GM12878 (cell line): ENCODE measurements at regions not wholly inside any gene's neighbourhood (a gene's known extent, or its start where the extent isn't known, plus 50 kb on each side); places are given as distances from the start of the nearest gene placed in this dataset.

Source experiments
- ATAC-seq: fragments of 200-7000 bp; cut with Tn5 transposase; 3 replicates; pipeline ENCODE4 v1.9.1; 2020; ENCODE audit warnings: mild to moderate bottlenecking, moderate library complexity
- BruUV-seq: library from RNA; stranded (reverse); fragments of 400-500 nt; replicated peaks from 2 replicates; lab custom pipeline; 2021; lab: Mats Ljungman, UMichigan
- CTCF ChIA-PET: fragments of 300-600 bp; sonication (Branson Sonifier 250); formaldehyde crosslinking; extraction: SDS; loops from one replicate; lab custom pipeline; 2021; ENCODE audit warnings: inconsistent platforms; lab: Yijun Ruan, JAX
- POLR2A ChIA-PET: fragments of 350-600 bp; formaldehyde crosslinking; extraction: SDS; loops from one replicate; lab custom pipeline; 2021; ENCODE audit warnings: inconsistent platforms; lab: Charles Lee
- RAD21 ChIA-PET: fragments of 300-600 bp; sonication (Branson Sonifier 250); formaldehyde crosslinking; loops from one replicate; lab custom pipeline; 2023; ENCODE audit warnings: antibody characterized with exemption; ENCODE audit not compliant: unreplicated experiment; lab: Charles Lee
- SMC1A ChIA-PET: fragments of 300-600 bp; sonication (Branson Sonifier 250); formaldehyde crosslinking; loops from one replicate; lab custom pipeline; 2023; ENCODE audit not compliant: unreplicated experiment, uncharacterized antibody; lab: Charles Lee
- DNase-seq: peaks from one replicate; pipeline ENCODE4 v3.0.0-alpha.2; 2011; ENCODE audit warnings: low read depth, low spot score
- FAIRE-seq: peaks from 3 replicates; lab custom pipeline; 2011; peaks lifted over from hg19 to GRCh38; lab: Jason Lieb, UNC
- H2AFZ ChIP-seq: 2 replicates; pipeline ENCODE4 v1.6.0; 2011; ENCODE audit warnings: low read depth, low read length, control low read depth; ENCODE audit not compliant: control insufficient read depth
- H3K27ac ChIP-seq: 2 replicates; pipeline ENCODE4 v1.5.1; 2011; ENCODE audit warnings: control low read depth; ENCODE audit not compliant: control insufficient read depth, insufficient read depth
- H3K27me3 ChIP-seq, 2 experiments: replicated peaks in 1 of 2; 2 replicates each; pipeline versions ENCODE4 v1.6.0 to v1.6.1; 2011; ENCODE audit warnings: low read length in 1 of 2; ENCODE audit not compliant: control insufficient read depth in 2 of 2, insufficient read depth in 2 of 2
- H3K36me3 ChIP-seq, 2 experiments: 2 replicates each; pipeline ENCODE4 v1.5.1; 2011; ENCODE audit warnings: low read length in 1 of 2; ENCODE audit not compliant: control insufficient read depth in 2 of 2, insufficient read depth in 2 of 2
- H3K4me1 ChIP-seq: 2 replicates; pipeline ENCODE4 v1.6.1; 2011; ENCODE audit warnings: mild to moderate bottlenecking, low read length, moderate library complexity, mixed read lengths; ENCODE audit not compliant: control insufficient read depth, insufficient read depth
- H3K4me2 ChIP-seq: 2 replicates; pipeline ENCODE4 v1.6.0; 2011; ENCODE audit warnings: control low read depth; ENCODE audit not compliant: control insufficient read depth, insufficient read depth
- H3K4me3 ChIP-seq: fragments of 200-600 bp; sonication (generic); 2 replicates; pipeline ENCODE4 v1.5.1; 2016
- H3K79me2 ChIP-seq: 2 replicates; pipeline ENCODE4 v1.6.0; 2011; ENCODE audit warnings: low read length; ENCODE audit not compliant: control insufficient read depth, insufficient read depth
- H3K9ac ChIP-seq: 2 replicates; pipeline ENCODE4 v1.8.0; 2011; ENCODE audit warnings: low read length, control low read depth, mixed read lengths; ENCODE audit not compliant: control insufficient read depth, insufficient read depth
- H3K9me3 ChIP-seq: replicated peaks from 3 replicates; pipeline ENCODE4 v1.5.1; 2011; ENCODE audit warnings: mild to moderate bottlenecking, low read length; ENCODE audit not compliant: control insufficient read depth, insufficient read depth
- H4K20me1 ChIP-seq: 2 replicates; pipeline ENCODE4 v1.6.0; 2011; ENCODE audit not compliant: control insufficient read depth, insufficient read depth
- CBFB ChIP-seq: IDR thresholded peaks from 2 replicates; pipeline ENCODE4 v1.6.1; 2016; ENCODE audit warnings: antibody characterized with exemption, low read depth
- CBX3 ChIP-seq: fragments of 200-600 bp; sonication (generic); IDR thresholded peaks from 2 replicates; pipeline ENCODE4 v1.6.1; 2016; ENCODE audit warnings: low read depth, borderline replicate concordance
- FOXK2 ChIP-seq: fragments of 450-650 bp; IDR thresholded peaks from 2 replicates; pipeline ENCODE4 v1.6.1; 2017; ENCODE audit warnings: mild to moderate bottlenecking, moderate library complexity
- FOXM1 ChIP-seq: IDR thresholded peaks from 2 replicates; pipeline ENCODE4 v1.6.1; 2012; ENCODE audit warnings: low read depth, mild to moderate bottlenecking, inconsistent platforms, low read length, moderate library complexity
- MTA3 ChIP-seq: IDR thresholded peaks from 2 replicates; pipeline ENCODE4 v1.6.1; 2012; ENCODE audit warnings: low read length, inconsistent platforms, borderline replicate concordance
- SREBF2 ChIP-seq: IDR thresholded peaks from 2 replicates; pipeline ENCODE4 v1.6.1; 2012; ENCODE audit warnings: mild to moderate bottlenecking, low read length
- ZBED1 ChIP-seq: IDR thresholded peaks from 2 replicates; pipeline ENCODE4 v1.6.1; 2016; ENCODE audit warnings: borderline replicate concordance
- WGBS: methylation state at CpG from one replicate; pipeline ENCODE4 v1.1.6; 2016; ENCODE audit warnings: low lambda C conversion rate; ENCODE audit not compliant: insufficient replicate concordance, insufficient coverage; ENCODE audit errors: missing lambda C conversion rate; 5-methylcytosine and 5-hydroxymethylcytosine counted together
- in situ Hi-C: fragments of 300-500 bp; cut with MboI; formaldehyde crosslinking; loops from 9 replicates; pipeline ENCODE4 v1.14.3; 2018; ENCODE audit warnings: mixed read lengths
- intact Hi-C: fragments of 100-400 bp; cut with micrococcal nuclease; formaldehyde crosslinking; loops from one replicate; pipeline ENCODE4 v1.14.2; 2022; ENCODE audit not compliant: unreplicated experiment
- TF ChIP-seq, protein P1 (sequence below): IDR thresholded peaks from 2 replicates; pipeline ENCODE4 v1.6.1; 2012; ENCODE audit warnings: low read depth, low read length, improper control_type of control experiment
- TF ChIP-seq, protein P2 (sequence below): IDR thresholded peaks from 2 replicates; pipeline ENCODE4 v1.6.1; 2012; ENCODE audit warnings: low read depth, low read length, improper control_type of control experiment
- TF ChIP-seq, protein P3 (sequence below): fragments of 450-650 bp; IDR thresholded peaks from 2 replicates; pipeline ENCODE4 v1.6.1; 2016; ENCODE audit warnings: mild to moderate bottlenecking
- TF ChIP-seq, protein P4 (sequence below): fragments of 450-650 bp; IDR thresholded peaks from 2 replicates; pipeline ENCODE4 v1.6.1; 2018; ENCODE audit warnings: borderline replicate concordance, mild to moderate bottlenecking; ENCODE audit not compliant: partially characterized antibody

DNA sequence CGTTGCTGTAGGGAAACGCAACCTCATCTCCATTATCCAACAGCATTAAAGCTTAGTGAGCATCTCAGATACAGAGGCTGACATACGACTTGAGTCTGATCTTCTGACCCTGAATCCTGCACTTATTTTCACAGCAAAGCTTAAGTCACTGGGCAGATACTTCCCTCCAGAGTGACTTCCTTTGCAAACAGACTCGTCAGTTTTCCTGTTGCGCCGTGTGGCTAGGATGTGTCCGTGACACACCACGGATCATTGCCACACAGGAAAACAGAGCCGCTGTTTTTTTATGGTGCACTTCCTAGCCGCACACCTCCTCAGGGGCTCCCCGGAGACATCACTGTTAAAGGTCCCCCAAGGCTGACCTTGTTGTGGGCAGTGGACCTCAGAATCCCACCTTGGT lies 94.9 kb upstream of the MKI67 start:
- no peak for ATAC-seq
- Histone ChIP-seq H3K27me3 (peaks cover 3 to 5% of the 10 kb centered on the region in 2 experiments), H3K9me3 (no peaks in the 10 kb centered on the region), H4K20me1 (no peaks in the 10 kb centered on the region), H3K27ac (no peak overlapping the region), H3K4me2 (no peak overlapping the region), H3K4me1 (no peaks in the 10 kb centered on the region), H3K79me2 (no peaks in the 10 kb centered on the region), H2AFZ (no peak overlapping the region), H3K36me3 (no peaks in the 10 kb centered on the region), H3K4me3 (no peak overlapping the region), H3K9ac (no peak overlapping the region)
- BruUV-seq: no TSS peak
- POLR2A ChIA-PET: no interaction called here
- RAD21 ChIA-PET: no interaction called here
- FAIRE-seq: no peak
- intact Hi-C loops (no loop called here), in situ Hi-C loops (no loop called here)
- SMC1A ChIA-PET: no interaction called here
- 14% methylated on average over 11 of the region's 11 CpGs for WGBS
- CTCF ChIA-PET: interaction anchor here (2.6 kb wide), 1 partner anchor 9 kb away, joined by 12 read pairs; no protein-coding TSS in a partner anchor
- TF ChIP-seq MTA3 (no peak), FOXK2 (no peak), CBFB (no peak)
- TF ChIP-seq, protein P1, sequence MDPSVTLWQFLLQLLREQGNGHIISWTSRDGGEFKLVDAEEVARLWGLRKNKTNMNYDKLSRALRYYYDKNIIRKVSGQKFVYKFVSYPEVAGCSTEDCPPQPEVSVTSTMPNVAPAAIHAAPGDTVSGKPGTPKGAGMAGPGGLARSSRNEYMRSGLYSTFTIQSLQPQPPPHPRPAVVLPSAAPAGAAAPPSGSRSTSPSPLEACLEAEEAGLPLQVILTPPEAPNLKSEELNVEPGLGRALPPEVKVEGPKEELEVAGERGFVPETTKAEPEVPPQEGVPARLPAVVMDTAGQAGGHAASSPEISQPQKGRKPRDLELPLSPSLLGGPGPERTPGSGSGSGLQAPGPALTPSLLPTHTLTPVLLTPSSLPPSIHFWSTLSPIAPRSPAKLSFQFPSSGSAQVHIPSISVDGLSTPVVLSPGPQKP: no peak
- TF ChIP-seq, all 136 proteins: peak for 0
- DNase-seq: no peak

DNA sequence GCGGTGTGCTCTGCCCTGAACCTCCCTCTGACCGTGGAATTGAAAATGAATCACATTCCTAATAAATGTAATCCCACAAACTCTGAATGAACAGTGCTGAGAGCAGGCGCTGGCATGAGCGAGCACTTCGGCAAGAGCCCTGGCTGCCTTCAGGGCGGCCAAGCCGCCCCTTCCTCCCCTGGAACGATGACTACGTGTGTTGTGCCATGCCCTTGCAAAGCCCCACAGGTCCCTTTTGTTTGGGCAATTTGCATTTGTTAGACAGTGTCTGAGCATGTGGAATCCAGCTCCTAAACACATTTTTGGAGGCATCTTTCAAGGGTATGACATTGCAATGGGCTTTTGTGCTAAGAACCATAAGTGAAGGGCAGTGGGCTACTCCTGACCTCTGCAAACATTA lies 95.6 kb upstream of the MKI67 start:
- Histone ChIP-seq H3K4me3 (no peak overlapping the region), H2AFZ (no peak overlapping the region), H3K27ac (no peak overlapping the region), H3K79me2 (no peaks in the 10 kb centered on the region), H3K36me3 (no peaks in the 10 kb centered on the region), H3K9me3 (no peaks in the 10 kb centered on the region), H4K20me1 (no peaks in the 10 kb centered on the region), H3K9ac (no peak overlapping the region), H3K27me3 (peaks cover 3 to 5% of the 10 kb centered on the region in 2 experiments), H3K4me1 (no peaks in the 10 kb centered on the region), H3K4me2 (no peak overlapping the region)
- in situ Hi-C loops: no loop called here
- ATAC-seq (no peak), FAIRE-seq (no peak), DNase-seq (no peak)
- ChIA-PET CTCF (interaction anchor here (0.6 to 2.6 kb wide), 2 partner anchors 10 to 506 kb away, joined by 5 to 12 read pairs; no protein-coding TSS in a partner anchor), SMC1A (no interaction called here), POLR2A (no interaction called here), RAD21 (no interaction called here)
- BruUV-seq: no TSS peak
- intact Hi-C loops: no loop called here
- WGBS: 27% methylated on average over 9 of the region's 9 CpGs
- TF ChIP-seq FOXM1 (no peak), CBX3 (no peak), ZBED1 (no peak), SREBF2 (no peak)
- TF ChIP-seq, protein P2, sequence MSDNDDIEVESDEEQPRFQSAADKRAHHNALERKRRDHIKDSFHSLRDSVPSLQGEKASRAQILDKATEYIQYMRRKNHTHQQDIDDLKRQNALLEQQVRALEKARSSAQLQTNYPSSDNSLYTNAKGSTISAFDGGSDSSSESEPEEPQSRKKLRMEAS: no peak
- TF ChIP-seq, protein P3, sequence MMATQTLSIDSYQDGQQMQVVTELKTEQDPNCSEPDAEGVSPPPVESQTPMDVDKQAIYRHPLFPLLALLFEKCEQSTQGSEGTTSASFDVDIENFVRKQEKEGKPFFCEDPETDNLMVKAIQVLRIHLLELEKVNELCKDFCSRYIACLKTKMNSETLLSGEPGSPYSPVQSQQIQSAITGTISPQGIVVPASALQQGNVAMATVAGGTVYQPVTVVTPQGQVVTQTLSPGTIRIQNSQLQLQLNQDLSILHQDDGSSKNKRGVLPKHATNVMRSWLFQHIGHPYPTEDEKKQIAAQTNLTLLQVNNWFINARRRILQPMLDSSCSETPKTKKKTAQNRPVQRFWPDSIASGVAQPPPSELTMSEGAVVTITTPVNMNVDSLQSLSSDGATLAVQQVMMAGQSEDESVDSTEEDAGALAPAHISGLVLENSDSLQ: no peak
- TF ChIP-seq, protein P4, sequence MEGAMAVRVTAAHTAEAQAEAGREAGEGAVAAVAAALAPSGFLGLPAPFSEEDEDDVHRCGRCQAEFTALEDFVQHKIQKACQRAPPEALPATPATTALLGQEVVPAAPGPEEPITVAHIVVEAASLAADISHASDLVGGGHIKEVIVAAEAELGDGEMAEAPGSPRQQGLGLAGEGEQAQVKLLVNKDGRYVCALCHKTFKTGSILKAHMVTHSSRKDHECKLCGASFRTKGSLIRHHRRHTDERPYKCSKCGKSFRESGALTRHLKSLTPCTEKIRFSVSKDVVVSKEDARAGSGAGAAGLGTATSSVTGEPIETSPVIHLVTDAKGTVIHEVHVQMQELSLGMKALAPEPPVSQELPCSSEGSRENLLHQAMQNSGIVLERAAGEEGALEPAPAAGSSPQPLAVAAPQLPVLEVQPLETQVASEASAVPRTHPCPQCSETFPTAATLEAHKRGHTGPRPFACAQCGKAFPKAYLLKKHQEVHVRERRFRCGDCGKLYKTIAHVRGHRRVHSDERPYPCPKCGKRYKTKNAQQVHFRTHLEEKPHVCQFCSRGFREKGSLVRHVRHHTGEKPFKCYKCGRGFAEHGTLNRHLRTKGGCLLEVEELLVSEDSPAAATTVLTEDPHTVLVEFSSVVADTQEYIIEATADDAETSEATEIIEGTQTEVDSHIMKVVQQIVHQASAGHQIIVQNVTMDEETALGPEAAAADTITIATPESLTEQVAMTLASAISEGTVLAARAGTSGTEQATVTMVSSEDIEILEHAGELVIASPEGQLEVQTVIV: no peak
